GDM1 (cell line): ENCODE measurements at regions not wholly inside any gene's neighbourhood (a gene's known extent, or its start where the extent isn't known, plus 50 kb on each side); places are given as distances from the start of the nearest gene placed in this dataset.

ENCODE experiments used
- DNase-seq: peaks from one replicate; lab custom pipeline; 2025; lab: John Stamatoyannopoulos, UW

GRCh38 chr5:173781432-173781815 lies 106.7 kb upstream of the CPEB4 start:
- DNase-seq, result no peak

GRCh38 chr5:173781816-173782670 lies 106.1 kb upstream of the CPEB4 start:
- peak; percentile 73 for DNase-seq

- no peak for DNase-seq
These were observed 105.5 kb upstream of the CPEB4 start for GRCh38 chr5:173782671-173783101.

- DNase-seq, result no peak
These were observed 104.8 kb upstream of the CPEB4 start for GRCh38 chr5:173783371-173783770.

GRCh38 chr5:173785400-173785799 lies 102.7 kb upstream of the CPEB4 start:
- DNase-seq, result no peak

- DNase-seq, result no peak
These were observed 102.3 kb upstream of the CPEB4 start for GRCh38 chr5:173785866-173786265.

GRCh38 chr5:173786286-173787187 lies 101.6 kb upstream of the CPEB4 start:
- no peak for DNase-seq

GRCh38 chr5:173789031-173789920 lies 98.9 kb upstream of the CPEB4 start:
- DNase-seq, result no peak

GRCh38 chr5:173790177-173790719 lies 97.9 kb upstream of the CPEB4 start:
- DNase-seq, result no peak

GRCh38 chr5:173790836-173791546 lies 97.2 kb upstream of the CPEB4 start:
- no peak for DNase-seq

GRCh38 chr5:173791878-173792277 lies 96.3 kb upstream of the CPEB4 start:
- no peak for DNase-seq

- no peak for DNase-seq
These were observed 95.2 kb upstream of the CPEB4 start for GRCh38 chr5:173792781-173793547.

- DNase-seq, result no peak
These were observed 94.3 kb upstream of the CPEB4 start for GRCh38 chr5:173793648-173794548.

GRCh38 chr5:173794901-173795416 lies 93.2 kb upstream of the CPEB4 start:
- no peak for DNase-seq

GRCh38 chr5:173795601-173796000 lies 92.5 kb upstream of the CPEB4 start:
- no peak for DNase-seq

GRCh38 chr5:173796721-173797495 lies 91.2 kb upstream of the CPEB4 start:
- DNase-seq, result no peak

- DNase-seq, result no peak
These were observed 89.9 kb upstream of the CPEB4 start for GRCh38 chr5:173798127-173798810.
